WTC11 (cell line): ENCODE measurements at regions not wholly inside any gene's neighbourhood (a gene's known extent, or its start where the extent isn't known, plus 50 kb on each side); places are given as distances from the start of the nearest gene placed in this dataset.

Experiments used
- ATAC-seq: fragments of 200-7000 bp; cut with Tn5 transposase; 2 replicates; pipeline ENCODE4 v1.10.0; 2021; ENCODE audit warnings: mild to moderate bottlenecking, moderate library complexity
- CTCF ChIA-PET: fragments of 300-600 bp; sonication (Branson Sonifier 250); formaldehyde crosslinking; loops from one replicate; lab custom pipeline; 2021; ENCODE audit warnings: antibody characterized with exemption; lab: Charles Lee
- POLR2A ChIA-PET: fragments of 350-600 bp; sonication (Branson Sonifier 250); formaldehyde crosslinking; loops from one replicate; lab custom pipeline; 2021; ENCODE audit warnings: antibody characterized with exemption; lab: Charles Lee
- DNase-seq: peaks from one replicate; pipeline ENCODE4 v3.0.0; 2021; ENCODE audit warnings: low spot score
- H3K27ac Mint-ChIP-seq: 2 replicates; pipeline ENCODE4 v1.8.0; 2021; ENCODE audit warnings: mixed read lengths
- H3K27me3 Mint-ChIP-seq: 2 replicates; pipeline ENCODE4 v1.8.0; 2021; ENCODE audit warnings: low read depth, mild to moderate bottlenecking, moderate library complexity, mixed read lengths
- H3K36me3 Mint-ChIP-seq: 2 replicates; pipeline ENCODE4 v1.8.0; 2021; ENCODE audit warnings: mixed read lengths
- H3K4me1 Mint-ChIP-seq: 2 replicates; pipeline ENCODE4 v1.8.0; 2022; ENCODE audit warnings: mixed read lengths
- H3K4me3 Mint-ChIP-seq: 2 replicates; pipeline ENCODE4 v1.8.0; 2021; ENCODE audit warnings: mild to moderate bottlenecking, moderate library complexity, mixed read lengths
- H3K9me3 Mint-ChIP-seq: 2 replicates; pipeline ENCODE4 v1.8.0; 2021; ENCODE audit warnings: mixed read lengths
- ATF1 ChIP-seq: sonication (generic); formaldehyde crosslinking; IDR thresholded peaks from 2 replicates; pipeline ENCODE4 v1.8.1; 2023; ENCODE audit warnings: mild to moderate bottlenecking, moderate library complexity, missing genetic modification reagents
- HMGXB4 ChIP-seq: sonication (generic); formaldehyde crosslinking; IDR thresholded peaks from 2 replicates; pipeline ENCODE4 v1.8.1; 2023; ENCODE audit warnings: mild to moderate bottlenecking, moderate library complexity, missing genetic modification reagents
- JAZF1 ChIP-seq: fragments of 250-450 bp; sonication (Bioruptor Pico); IDR thresholded peaks from 2 replicates; pipeline ENCODE4 v1.9.0; 2021; ENCODE audit warnings: moderate library complexity, mild to moderate bottlenecking, inconsistent platforms
- NFYB ChIP-seq: sonication (generic); formaldehyde crosslinking; conservative IDR thresholded peaks from 2 replicates; pipeline ENCODE4 v1.8.0; 2022; ENCODE audit warnings: low read depth, missing genetic modification reagents
- SOX15 ChIP-seq: fragments of 250-450 bp; sonication (Bioruptor Pico); IDR thresholded peaks from 2 replicates; pipeline ENCODE4 v1.9.0; 2021; ENCODE audit warnings: mild to moderate bottlenecking
- TEAD4 ChIP-seq: sonication (generic); formaldehyde crosslinking; IDR thresholded peaks from 2 replicates; pipeline ENCODE4 v1.8.0; 2022; ENCODE audit warnings: mild to moderate bottlenecking, missing genetic modification reagents
- TP53 ChIP-seq: sonication (generic); formaldehyde crosslinking; IDR thresholded peaks from 2 replicates; pipeline ENCODE4 v1.8.1; 2023; ENCODE audit warnings: mild to moderate bottlenecking, missing genetic modification reagents
- ZNF219 ChIP-seq: sonication (generic); formaldehyde crosslinking; IDR thresholded peaks from 2 replicates; pipeline ENCODE4 v1.8.0; 2023; ENCODE audit warnings: missing genetic modification reagents, mild to moderate bottlenecking, borderline replicate concordance
- ZNF281 ChIP-seq: sonication (generic); formaldehyde crosslinking; IDR thresholded peaks from 2 replicates; pipeline ENCODE4 v1.8.0; 2023; ENCODE audit warnings: mild to moderate bottlenecking, missing genetic modification reagents
- ZNF317 ChIP-seq: sonication (generic); formaldehyde crosslinking; IDR thresholded peaks from 2 replicates; pipeline ENCODE4 v1.8.1; 2023; ENCODE audit warnings: low read depth, mild to moderate bottlenecking, moderate library complexity, missing genetic modification reagents, borderline replicate concordance
- ZNF423 ChIP-seq: fragments of 250-450 bp; sonication (Bioruptor Pico); IDR thresholded peaks from 2 replicates; pipeline ENCODE4 v2.1.2; 2022; ENCODE audit warnings: mild to moderate bottlenecking, moderate library complexity
- ZNF671 ChIP-seq: fragments of 250-450 bp; sonication (Bioruptor Pico); IDR thresholded peaks from 2 replicates; pipeline ENCODE4 v1.8.0; 2021; ENCODE audit warnings: mild to moderate bottlenecking
- TF ChIP-seq, protein P1 (sequence below): sonication (generic); formaldehyde crosslinking; IDR thresholded peaks from 2 replicates; pipeline ENCODE4 v1.8.1; 2023; ENCODE audit warnings: mild to moderate bottlenecking, missing genetic modification reagents, moderate library complexity
- TF ChIP-seq, protein P2 (sequence below): sonication (generic); formaldehyde crosslinking; IDR thresholded peaks from 2 replicates; pipeline ENCODE4 v1.8.0; 2022; ENCODE audit warnings: mild to moderate bottlenecking, missing genetic modification reagents
- TF ChIP-seq, protein P3 (sequence below): sonication (generic); formaldehyde crosslinking; conservative IDR thresholded peaks from 2 replicates; pipeline ENCODE4 v1.8.1; 2023; ENCODE audit warnings: mild to moderate bottlenecking, low read depth, missing genetic modification reagents, moderate library complexity
- TF ChIP-seq, protein P4 (sequence below): fragments of 250-450 bp; sonication (Bioruptor Pico); IDR thresholded peaks from 2 replicates; pipeline ENCODE4 v1.9.0; 2021; ENCODE audit warnings: moderate library complexity, mild to moderate bottlenecking, inconsistent platforms, borderline replicate concordance

- no peak for TF ChIP-seq TP53 (CRISPR knock-in tag)
- TF ChIP-seq JAZF1 (CRISPR knock-in tag): no peak
- ChIA-PET CTCF (interaction anchor here (2.5 kb wide), 1 partner anchor 381 kb away, joined by 7 read pairs; no protein-coding TSS in a partner anchor), POLR2A (no interaction called here)
- H3K36me3 Mint-ChIP-seq: no peaks in the 10 kb centered on the region
- DNase-seq: no peak
- H3K27ac Mint-ChIP-seq: no peak overlapping the region
- no peak overlapping the region for H3K4me3 Mint-ChIP-seq
- H3K27me3 Mint-ChIP-seq: no peaks in the 10 kb centered on the region
- peaks cover 33% of the 10 kb centered on the region for H3K4me1 Mint-ChIP-seq
- no peak for ATAC-seq
- peaks cover 7% of the 10 kb centered on the region for H3K9me3 Mint-ChIP-seq
Observed at GRCh38 chr4:181523973-181524372, 719.2 kb upstream of the TENM3 start.

DNA sequence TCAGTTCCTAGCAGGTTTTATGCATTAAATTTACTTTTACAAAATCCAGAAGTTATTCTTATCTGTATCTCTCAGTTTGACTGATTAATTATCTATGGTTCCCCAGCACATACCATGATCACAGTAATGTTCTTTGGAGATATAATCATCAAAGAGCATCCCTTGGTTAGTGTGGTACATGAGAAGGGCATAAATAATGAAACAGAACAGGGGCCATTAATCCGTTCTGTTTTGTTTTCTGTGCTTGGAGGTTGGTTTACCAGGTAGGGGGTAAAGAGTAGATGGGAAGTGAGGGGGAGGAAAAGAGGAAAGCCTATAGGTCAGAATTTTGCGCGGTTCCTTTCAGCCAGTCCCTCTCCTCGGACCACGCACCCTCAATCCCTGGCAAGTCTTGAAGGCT lies 718.7 kb upstream of the TENM3 start:
- DNase-seq (no peak), ATAC-seq (no peak)
- H3K36me3 Mint-ChIP-seq: no peaks in the 10 kb centered on the region
- ChIA-PET CTCF (interaction anchor here (2.5 kb wide), 1 partner anchor 381 kb away, joined by 7 read pairs; no protein-coding TSS in a partner anchor), POLR2A (no interaction called here)
- no peaks in the 10 kb centered on the region for H3K27me3 Mint-ChIP-seq
- no peak overlapping the region for H3K4me3 Mint-ChIP-seq
- H3K9me3 Mint-ChIP-seq: peaks cover 2% of the 10 kb centered on the region
- H3K4me1 Mint-ChIP-seq: peaks cover 33% of the 10 kb centered on the region
- H3K27ac Mint-ChIP-seq: no peak overlapping the region
- TF ChIP-seq ZNF671 (CRISPR knock-in tag) (no peak), ZNF423 (CRISPR knock-in tag) (no peak), HMGXB4 (CRISPR knock-in tag) (no peak), SOX15 (CRISPR knock-in tag) (no peak), JAZF1 (CRISPR knock-in tag) (no peak), NFYB (no peak), ATF1 (CRISPR knock-in tag) (no peak), ZNF317 (no peak), TEAD4 (CRISPR knock-in tag) (no peak), ZNF219 (CRISPR knock-in tag) (no peak), ZNF281 (CRISPR knock-in tag) (no peak)
- TF ChIP-seq, protein P1, sequence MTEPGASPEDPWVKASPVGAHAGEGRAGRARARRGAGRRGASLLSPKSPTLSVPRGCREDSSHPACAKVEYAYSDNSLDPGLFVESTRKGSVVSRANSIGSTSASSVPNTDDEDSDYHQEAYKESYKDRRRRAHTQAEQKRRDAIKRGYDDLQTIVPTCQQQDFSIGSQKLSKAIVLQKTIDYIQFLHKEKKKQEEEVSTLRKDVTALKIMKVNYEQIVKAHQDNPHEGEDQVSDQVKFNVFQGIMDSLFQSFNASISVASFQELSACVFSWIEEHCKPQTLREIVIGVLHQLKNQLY: no peak
- TF ChIP-seq, protein P2, sequence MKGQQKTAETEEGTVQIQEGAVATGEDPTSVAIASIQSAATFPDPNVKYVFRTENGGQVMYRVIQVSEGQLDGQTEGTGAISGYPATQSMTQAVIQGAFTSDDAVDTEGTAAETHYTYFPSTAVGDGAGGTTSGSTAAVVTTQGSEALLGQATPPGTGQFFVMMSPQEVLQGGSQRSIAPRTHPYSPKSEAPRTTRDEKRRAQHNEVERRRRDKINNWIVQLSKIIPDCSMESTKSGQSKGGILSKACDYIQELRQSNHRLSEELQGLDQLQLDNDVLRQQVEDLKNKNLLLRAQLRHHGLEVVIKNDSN: no peak
- TF ChIP-seq, protein P3, sequence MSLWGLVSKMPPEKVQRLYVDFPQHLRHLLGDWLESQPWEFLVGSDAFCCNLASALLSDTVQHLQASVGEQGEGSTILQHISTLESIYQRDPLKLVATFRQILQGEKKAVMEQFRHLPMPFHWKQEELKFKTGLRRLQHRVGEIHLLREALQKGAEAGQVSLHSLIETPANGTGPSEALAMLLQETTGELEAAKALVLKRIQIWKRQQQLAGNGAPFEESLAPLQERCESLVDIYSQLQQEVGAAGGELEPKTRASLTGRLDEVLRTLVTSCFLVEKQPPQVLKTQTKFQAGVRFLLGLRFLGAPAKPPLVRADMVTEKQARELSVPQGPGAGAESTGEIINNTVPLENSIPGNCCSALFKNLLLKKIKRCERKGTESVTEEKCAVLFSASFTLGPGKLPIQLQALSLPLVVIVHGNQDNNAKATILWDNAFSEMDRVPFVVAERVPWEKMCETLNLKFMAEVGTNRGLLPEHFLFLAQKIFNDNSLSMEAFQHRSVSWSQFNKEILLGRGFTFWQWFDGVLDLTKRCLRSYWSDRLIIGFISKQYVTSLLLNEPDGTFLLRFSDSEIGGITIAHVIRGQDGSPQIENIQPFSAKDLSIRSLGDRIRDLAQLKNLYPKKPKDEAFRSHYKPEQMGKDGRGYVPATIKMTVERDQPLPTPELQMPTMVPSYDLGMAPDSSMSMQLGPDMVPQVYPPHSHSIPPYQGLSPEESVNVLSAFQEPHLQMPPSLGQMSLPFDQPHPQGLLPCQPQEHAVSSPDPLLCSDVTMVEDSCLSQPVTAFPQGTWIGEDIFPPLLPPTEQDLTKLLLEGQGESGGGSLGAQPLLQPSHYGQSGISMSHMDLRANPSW: no peak
- TF ChIP-seq, protein P4, sequence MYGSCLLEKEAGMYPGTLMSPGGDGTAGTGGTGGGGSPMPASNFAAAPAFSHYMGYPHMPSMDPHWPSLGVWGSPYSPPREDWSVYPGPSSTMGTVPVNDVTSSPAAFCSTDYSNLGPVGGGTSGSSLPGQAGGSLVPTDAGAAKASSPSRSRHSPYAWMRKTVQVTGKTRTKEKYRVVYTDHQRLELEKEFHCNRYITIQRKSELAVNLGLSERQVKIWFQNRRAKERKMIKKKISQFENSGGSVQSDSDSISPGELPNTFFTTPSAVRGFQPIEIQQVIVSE (CRISPR knock-in tag): no peak
- TF ChIP-seq, all 79 proteins: peak for 0
